HK-2 (cell line): ENCODE measurements at regions not wholly inside any gene's neighbourhood (a gene's known extent, or its start where the extent isn't known, plus 50 kb on each side); places are given as distances from the start of the nearest gene placed in this dataset.
"Not testable (repeated sequence)": the region's sequence is repeated elsewhere in the genome, so short reads cannot be mapped to it uniquely, and the experiment has no call there.

Experiments
- DNase-seq: peaks from one replicate; pipeline ENCODE4 v3.0.0-alpha.2; 2018; ENCODE audit not compliant: unreplicated experiment

- no peak for DNase-seq
Observed at GRCh38 chr2:210956101-210956500, 399.7 kb downstream of the CPS1 start.

GRCh38 chr2:210961249-210961648 is 404.9 kb downstream of the CPS1 start:
- DNase-seq, result no peak

- DNase-seq, result no peak
Observed at GRCh38 chr2:210963386-210963785, 407.0 kb downstream of the CPS1 start.

GRCh38 chr2:210964141-210964764 is 407.9 kb downstream of the CPS1 start:
- no peak for DNase-seq

GRCh38 chr2:210965472-210965871 is 409.1 kb downstream of the CPS1 start:
- DNase-seq, result no peak

GRCh38 chr2:210966330-210966729 is 409.9 kb downstream of the CPS1 start:
- no peak for DNase-seq

- no peak for DNase-seq
Observed at GRCh38 chr2:210971431-210971830, 415.0 kb downstream of the CPS1 start.

- not testable (repeated sequence) for DNase-seq
Observed at GRCh38 chr2:210986806-210987205, 430.4 kb downstream of the CPS1 start.

GRCh38 chr2:210991107-210991506 is 434.7 kb downstream of the CPS1 start:
- DNase-seq, result no peak

GRCh38 chr2:210994104-210994503 is 437.7 kb downstream of the CPS1 start:
- no peak for DNase-seq

GRCh38 chr2:210997373-210997772 is 441.0 kb downstream of the CPS1 start:
- DNase-seq, result no peak

GRCh38 chr2:210998334-210998733 is 441.9 kb downstream of the CPS1 start:
- no peak for DNase-seq

GRCh38 chr2:211014376-211014775 is 458.0 kb downstream of the CPS1 start:
- no peak for DNase-seq

- no peak for DNase-seq
Observed at GRCh38 chr2:211014906-211015305, 458.5 kb downstream of the CPS1 start.

- DNase-seq, result not testable (repeated sequence)
Observed at GRCh38 chr2:211025089-211025488, 468.7 kb downstream of the CPS1 start.

- no peak for DNase-seq
Observed at GRCh38 chr2:211026109-211026508, 469.7 kb downstream of the CPS1 start.

- DNase-seq, result no peak
Observed at GRCh38 chr2:211027976-211028375, 471.6 kb downstream of the CPS1 start.

GRCh38 chr2:211033765-211034164 is 477.4 kb downstream of the CPS1 start:
- no peak for DNase-seq

- DNase-seq, result no peak
Observed at GRCh38 chr2:211035548-211036185, 479.3 kb downstream of the CPS1 start.

- DNase-seq, result no peak
Observed at GRCh38 chr2:211045025-211045424, 488.6 kb downstream of the CPS1 start.

GRCh38 chr2:211049321-211050018 is 493.1 kb downstream of the CPS1 start:
- DNase-seq, result no peak

- DNase-seq, result no peak
Observed at GRCh38 chr2:211055438-211055837, 499.0 kb downstream of the CPS1 start.

GRCh38 chr2:211061612-211062296 is 505.4 kb downstream of the CPS1 start:
- DNase-seq, result no peak
